NAMALWA (cell line): ENCODE measurements at regions not wholly inside any gene's neighbourhood (a gene's known extent, or its start where the extent isn't known, plus 50 kb on each side); places are given as distances from the start of the nearest gene placed in this dataset.
"Not testable (repeated sequence)": the region's sequence is repeated elsewhere in the genome, so short reads cannot be mapped to it uniquely, and the experiment has no call there.

Experiments used
- DNase-seq: peaks from one replicate; pipeline ENCODE4 v3.0.0-alpha.2; 2015; ENCODE audit warnings: low spot score

- DNase-seq: no peak
Observed at GRCh38 chr4:84279678-84280077, 219.4 kb downstream of the NKX6-1 start.

GRCh38 chr4:84277923-84278322 lies 221.2 kb downstream of the NKX6-1 start:
- DNase-seq: no peak

- no peak for DNase-seq
Observed at GRCh38 chr4:84276752-84277151, 222.3 kb downstream of the NKX6-1 start.

DNA sequence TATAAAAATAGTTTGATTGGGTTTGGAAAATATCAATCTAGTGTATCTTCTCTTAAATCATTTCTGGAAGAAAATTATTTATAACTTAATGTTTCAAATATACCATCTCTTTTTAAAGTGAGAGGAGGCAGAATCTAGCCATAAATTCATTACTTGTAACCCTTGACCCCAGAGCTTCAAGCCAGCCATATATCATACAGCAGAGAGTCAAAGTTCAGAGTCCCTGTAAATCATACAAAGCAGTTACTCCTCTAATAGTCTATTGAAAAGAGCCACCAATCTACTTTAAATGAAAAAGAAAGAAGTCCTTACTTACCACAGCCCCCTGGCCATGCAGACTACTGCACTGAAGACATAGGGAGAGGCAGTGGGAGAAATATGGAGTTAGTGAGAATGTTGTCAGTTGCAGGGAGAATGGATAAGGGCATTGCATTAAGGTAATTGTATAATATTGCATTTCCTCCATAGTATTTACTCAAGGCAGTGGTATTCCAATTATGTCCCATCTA lies 229.5 kb downstream of the NKX6-1 start:
- DNase-seq: no peak

- DNase-seq: no peak
Observed at GRCh38 chr4:84264652-84265051, 234.4 kb downstream of the NKX6-1 start.

- peak; percentile 30 for DNase-seq
Observed at GRCh38 chr4:84263415-84263814, 235.7 kb downstream of the NKX6-1 start.

- DNase-seq: no peak
Observed at GRCh38 chr4:84260495-84260894, 238.6 kb downstream of the NKX6-1 start.

GRCh38 chr4:84258905-84259830 lies 239.9 kb downstream of the NKX6-1 start:
- peak; percentile 32 for DNase-seq

- no peak for DNase-seq
Observed at GRCh38 chr4:84254537-84254936, 244.6 kb downstream of the NKX6-1 start.

DNA sequence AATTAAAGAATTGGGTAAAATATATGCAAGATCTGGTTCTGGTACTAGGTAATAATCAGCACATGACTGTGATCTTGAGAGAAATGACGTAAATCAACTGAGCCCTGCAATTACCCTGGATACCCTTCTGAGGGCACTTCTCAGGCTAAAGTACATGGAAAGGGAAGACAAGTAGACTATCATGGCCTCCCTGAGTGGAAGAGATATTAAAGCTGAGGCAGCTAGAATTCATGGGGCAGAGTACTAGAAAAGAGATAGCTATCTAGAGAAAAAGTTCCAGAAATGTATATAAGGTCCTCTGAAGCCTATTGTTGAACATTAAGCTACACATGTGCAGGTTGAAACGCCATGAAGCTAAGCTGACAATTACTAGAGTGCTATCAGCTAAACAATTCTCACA lies 249.6 kb downstream of the NKX6-1 start:
- DNase-seq: no peak

- not testable (repeated sequence) for DNase-seq
Observed at GRCh38 chr4:84245042-84245441, 254.1 kb downstream of the NKX6-1 start.

GRCh38 chr4:84244346-84244801 lies 254.7 kb downstream of the NKX6-1 start:
- not testable (repeated sequence) for DNase-seq

DNA sequence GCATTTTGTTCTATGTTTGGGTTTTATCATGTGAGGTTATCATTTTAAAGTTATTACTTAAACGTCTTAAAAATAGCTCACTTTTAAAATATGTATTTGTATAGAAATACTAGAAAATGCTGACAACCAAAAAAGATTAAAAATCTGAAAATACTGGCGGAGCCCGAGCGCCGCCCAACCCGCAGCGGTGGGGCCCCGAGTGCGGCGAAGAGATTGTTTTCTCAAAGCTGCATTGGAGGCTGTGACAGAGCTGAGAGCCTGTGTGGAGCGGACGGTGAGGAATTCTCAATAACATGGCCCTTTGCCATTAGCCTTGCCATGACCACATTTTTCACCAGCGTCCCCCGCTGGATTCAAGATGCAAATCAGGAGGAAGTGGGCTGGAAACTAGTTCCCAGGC lies 255.4 kb downstream of the NKX6-1 start:
- DNase-seq: no peak

GRCh38 chr4:84239278-84239845 lies 259.7 kb downstream of the NKX6-1 start:
- no peak for DNase-seq

GRCh38 chr4:84238247-84239090 lies 260.6 kb downstream of the NKX6-1 start:
- no peak for DNase-seq

- no peak for DNase-seq
Observed at GRCh38 chr4:84237008-84237407, 262.1 kb downstream of the NKX6-1 start.

GRCh38 chr4:84235126-84235944 lies 263.8 kb downstream of the NKX6-1 start:
- peak; percentile 3 for DNase-seq

DNA sequence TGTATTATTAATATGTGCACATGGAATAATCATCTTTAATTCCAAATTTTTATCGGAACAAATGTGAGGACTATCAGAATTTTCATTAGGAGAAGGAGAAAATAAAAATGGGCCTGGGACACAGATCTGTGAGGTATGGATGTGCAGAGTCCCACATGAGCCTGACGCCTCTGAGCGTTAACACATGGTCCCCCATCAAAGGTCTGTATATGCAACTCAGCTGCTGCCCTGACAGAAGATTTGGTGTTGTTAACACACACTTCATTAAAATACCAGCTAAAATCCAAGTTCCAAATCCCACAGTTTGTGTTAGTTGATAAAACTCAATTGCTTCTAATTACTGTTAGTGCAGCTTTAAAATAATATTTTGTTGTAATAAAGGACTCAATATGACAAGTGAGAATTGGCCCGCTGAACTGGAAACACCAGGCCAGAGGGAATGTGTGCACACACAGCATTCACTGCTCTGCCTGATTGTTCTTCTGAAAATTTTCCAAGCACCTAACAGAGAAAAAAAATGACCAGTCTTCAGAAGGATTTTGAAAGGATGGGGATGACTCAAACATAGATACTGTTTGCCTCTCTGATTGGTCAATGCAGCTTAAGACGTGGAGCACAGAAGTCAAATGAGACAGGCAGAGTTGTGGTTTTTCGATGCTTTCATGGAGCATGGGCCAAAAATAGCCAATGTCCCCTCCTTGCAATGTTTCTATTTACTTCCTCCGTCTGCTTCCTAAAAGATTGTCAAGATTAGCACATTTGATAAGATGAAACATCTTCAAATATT lies 266.6 kb downstream of the NKX6-1 start:
- DNase-seq: no peak

GRCh38 chr4:84231539-84232055 lies 267.5 kb downstream of the NKX6-1 start:
- no peak for DNase-seq

DNA sequence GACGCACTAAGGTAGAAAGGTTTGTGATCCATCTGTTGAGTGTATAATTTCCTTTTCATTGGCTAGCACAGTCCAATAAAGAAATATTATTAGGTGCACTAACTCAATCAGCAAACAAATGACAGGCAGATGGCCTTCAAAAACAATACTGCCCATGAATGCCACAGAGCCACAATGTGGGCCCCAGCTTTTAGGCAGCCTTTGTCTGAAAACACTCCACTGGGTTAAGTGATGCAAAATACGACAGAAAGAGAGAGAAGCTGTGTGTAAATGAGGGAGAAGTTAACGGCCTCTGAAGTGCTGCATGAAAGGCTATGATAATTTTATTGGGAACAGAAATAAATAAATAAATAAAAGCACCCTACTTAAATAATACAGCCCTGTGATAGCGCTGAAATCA lies 274.6 kb downstream of the NKX6-1 start:
- DNase-seq: no peak
